Suprapubic skin (tissue), 4 donors: ENCODE measurements at regions not wholly inside any gene's neighbourhood (a gene's known extent, or its start where the extent isn't known, plus 50 kb on each side); places are given as distances from the start of the nearest gene placed in this dataset.

Experiments
- EP300 ChIP-seq: sonication (generic); formaldehyde crosslinking; IDR thresholded peaks from one replicate; pipeline ENCODE4 v1.6.1; 2017; ENCODE audit warnings: antibody characterized with exemption
- POLR2AphosphoS5 ChIP-seq, 3 donors: sonication (generic); formaldehyde crosslinking; IDR thresholded peaks; one replicate each; pipeline ENCODE4 v1.6.1; 2017; ENCODE audit warnings: antibody characterized with exemption in 3 of 3
- TF ChIP-seq, protein P1 (sequence below), 2 donors: fragments of 200-600 bp in 1 of 2; fragments of 450-650 bp in 1 of 2; sonication (generic) in 1 of 2; IDR thresholded peaks; one replicate each; pipeline ENCODE4 v1.5.1; 2016 to 2019; ENCODE audit warnings: antibody characterized with exemption in 2 of 2, mild to moderate bottlenecking in 1 of 2, moderate library complexity in 1 of 2

DNA sequence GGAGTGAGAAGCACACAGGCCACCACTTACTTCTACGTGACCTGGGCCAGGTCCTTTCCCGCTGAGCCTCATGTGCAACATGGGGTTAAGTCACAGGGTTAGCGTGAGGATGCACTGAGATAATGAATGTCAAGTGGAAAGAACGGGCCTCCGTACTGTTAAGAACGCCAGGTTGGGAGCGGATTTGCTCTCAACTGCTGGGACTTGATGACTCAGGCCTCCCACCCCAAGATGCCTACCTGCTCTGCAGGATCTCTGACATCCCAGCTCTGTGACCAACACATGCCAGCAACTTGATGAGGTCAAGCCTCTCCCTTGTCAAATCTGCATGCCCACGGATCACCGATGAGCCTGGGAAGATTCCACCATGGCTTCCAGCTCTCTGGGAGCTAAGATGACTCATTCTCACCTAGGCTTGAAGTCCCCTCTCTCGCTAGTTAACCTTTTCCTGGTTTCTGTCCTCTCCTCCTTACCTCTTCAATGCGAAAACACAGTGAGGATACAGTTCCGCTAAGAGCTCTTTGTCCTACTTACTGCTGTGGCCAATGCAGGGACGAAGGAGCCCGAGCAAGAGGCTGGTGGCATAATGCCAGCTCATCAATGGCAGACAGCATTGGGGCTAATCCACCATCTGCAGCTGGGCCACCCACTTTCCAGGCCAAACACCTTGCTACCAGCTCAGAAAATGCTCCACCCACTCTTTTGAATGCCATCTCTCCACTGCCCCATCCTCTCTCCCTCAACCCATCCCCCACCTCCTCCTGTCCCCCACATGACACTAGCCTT, 67.6 kb downstream of the PJA1 start:
- TF ChIP-seq, protein P1, sequence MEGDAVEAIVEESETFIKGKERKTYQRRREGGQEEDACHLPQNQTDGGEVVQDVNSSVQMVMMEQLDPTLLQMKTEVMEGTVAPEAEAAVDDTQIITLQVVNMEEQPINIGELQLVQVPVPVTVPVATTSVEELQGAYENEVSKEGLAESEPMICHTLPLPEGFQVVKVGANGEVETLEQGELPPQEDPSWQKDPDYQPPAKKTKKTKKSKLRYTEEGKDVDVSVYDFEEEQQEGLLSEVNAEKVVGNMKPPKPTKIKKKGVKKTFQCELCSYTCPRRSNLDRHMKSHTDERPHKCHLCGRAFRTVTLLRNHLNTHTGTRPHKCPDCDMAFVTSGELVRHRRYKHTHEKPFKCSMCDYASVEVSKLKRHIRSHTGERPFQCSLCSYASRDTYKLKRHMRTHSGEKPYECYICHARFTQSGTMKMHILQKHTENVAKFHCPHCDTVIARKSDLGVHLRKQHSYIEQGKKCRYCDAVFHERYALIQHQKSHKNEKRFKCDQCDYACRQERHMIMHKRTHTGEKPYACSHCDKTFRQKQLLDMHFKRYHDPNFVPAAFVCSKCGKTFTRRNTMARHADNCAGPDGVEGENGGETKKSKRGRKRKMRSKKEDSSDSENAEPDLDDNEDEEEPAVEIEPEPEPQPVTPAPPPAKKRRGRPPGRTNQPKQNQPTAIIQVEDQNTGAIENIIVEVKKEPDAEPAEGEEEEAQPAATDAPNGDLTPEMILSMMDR (IDR thresholded peaks at IDR 0.05), result no peak
- TF ChIP-seq POLR2AphosphoS5 (IDR thresholded peaks at IDR 0.05) (no peak), EP300 (no peak)
